Activated naive CD8-positive, alpha-beta T cell (primary cell): ENCODE measurements at regions not wholly inside any gene's neighbourhood (a gene's known extent, or its start where the extent isn't known, plus 50 kb on each side); places are given as distances from the start of the nearest gene placed in this dataset.

ENCODE experiments used
- H3K27ac Mint-ChIP-seq: one replicate; pipeline ENCODE4 v1.8.0; 2021; ENCODE audit warnings: mixed read lengths
- H3K27me3 Mint-ChIP-seq: one replicate; pipeline ENCODE4 v1.8.0; 2021; ENCODE audit warnings: mixed read lengths
- H3K36me3 Mint-ChIP-seq: one replicate; pipeline ENCODE4 v1.8.0; 2021; ENCODE audit warnings: mixed read lengths
- H3K4me1 Mint-ChIP-seq: one replicate; pipeline ENCODE4 v1.8.0; 2021; ENCODE audit warnings: low read depth, mixed read lengths
- H3K4me3 Mint-ChIP-seq: one replicate; pipeline ENCODE4 v1.8.0; 2021; ENCODE audit warnings: mild to moderate bottlenecking, mixed read lengths
- H3K9me3 Mint-ChIP-seq: one replicate; pipeline ENCODE4 v1.8.0; 2021; ENCODE audit warnings: low read depth, mixed read lengths

DNA sequence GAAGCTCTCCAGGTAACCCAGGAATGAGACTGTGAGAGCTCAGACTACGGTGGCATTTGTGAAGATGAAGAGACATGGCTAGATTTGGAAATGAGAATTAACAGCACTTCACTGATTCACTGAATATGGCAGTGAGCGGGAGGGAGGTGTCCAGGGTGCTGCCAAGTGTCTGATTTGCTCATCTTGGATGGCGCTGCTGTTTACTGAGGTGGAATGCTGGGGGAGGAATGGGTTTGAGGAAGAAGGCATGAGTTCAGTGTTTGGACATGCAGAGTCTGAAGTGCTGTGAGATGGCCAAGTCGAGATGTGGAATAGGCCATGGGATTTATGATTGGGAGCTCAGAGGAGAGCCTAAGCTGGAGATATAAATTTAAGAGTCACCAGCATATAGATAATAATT is 437.1 kb upstream of the NPVF start:
- H3K4me1 Mint-ChIP-seq, result no peaks in the 10 kb centered on the region
- no peaks in the 10 kb centered on the region for H3K9me3 Mint-ChIP-seq
- peaks cover 1% of the 10 kb centered on the region for H3K27me3 Mint-ChIP-seq
- no peaks in the 10 kb centered on the region for H3K36me3 Mint-ChIP-seq
- H3K4me3 Mint-ChIP-seq, result no peak overlapping the region
- no peak overlapping the region for H3K27ac Mint-ChIP-seq

DNA sequence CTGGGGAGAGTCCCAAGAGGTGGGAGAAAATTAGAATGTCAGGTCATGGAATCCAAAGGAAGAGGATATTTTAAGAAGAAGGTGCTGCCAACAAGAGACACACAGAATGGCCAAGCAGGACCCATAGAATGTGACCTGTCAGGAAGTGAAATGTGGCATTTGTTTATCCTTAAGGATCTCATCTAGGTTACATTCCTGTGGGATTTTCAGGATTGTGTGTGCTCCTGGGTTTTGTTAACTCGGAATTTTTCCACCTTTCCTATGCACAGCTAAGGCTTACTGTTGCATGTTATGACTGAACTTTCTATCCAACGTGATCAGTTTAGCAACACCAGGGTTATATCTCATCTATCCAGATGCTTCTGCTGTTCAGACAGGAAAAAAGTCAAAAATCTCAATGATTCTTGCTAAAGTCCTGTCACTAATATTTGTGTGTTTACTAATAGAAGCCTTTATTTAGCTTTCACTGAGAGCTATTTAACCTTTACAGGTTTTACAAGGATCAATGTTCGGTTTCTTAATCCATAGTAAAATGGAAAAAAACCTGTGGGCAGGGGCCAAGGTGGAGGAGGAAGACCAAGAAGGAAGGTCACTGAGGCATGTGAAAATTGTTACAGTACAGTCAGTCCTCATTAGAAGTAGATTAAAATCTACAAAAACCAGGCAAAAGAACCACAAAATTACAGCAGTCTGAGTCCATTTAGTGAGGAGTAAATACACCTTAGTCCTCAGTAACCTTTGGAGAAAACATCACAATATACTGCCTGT is 437.8 kb upstream of the NPVF start:
- Mint-ChIP-seq H3K27me3 (peaks cover 1% of the 10 kb centered on the region), H3K4me3 (no peak overlapping the region), H3K36me3 (no peaks in the 10 kb centered on the region), H3K27ac (no peak overlapping the region), H3K9me3 (no peaks in the 10 kb centered on the region), H3K4me1 (no peaks in the 10 kb centered on the region)

DNA sequence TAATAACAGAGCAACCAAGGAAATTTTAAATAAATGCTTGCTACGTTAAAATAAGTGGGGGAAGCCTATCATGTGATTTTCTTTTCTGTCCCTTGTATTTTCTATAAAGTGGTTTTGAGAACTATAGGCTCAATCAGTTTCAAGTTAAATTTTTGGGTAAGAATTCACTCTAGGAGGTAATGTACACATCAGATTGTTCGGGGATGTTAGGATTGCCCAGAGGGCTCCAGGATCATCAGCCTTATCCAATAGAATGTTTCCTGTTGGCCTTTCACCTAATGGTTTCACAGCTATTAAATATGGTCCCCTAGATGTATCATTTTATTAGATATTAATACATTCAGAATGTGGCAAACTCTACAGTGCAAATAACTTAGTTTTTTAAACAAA is 438.4 kb upstream of the NPVF start:
- Mint-ChIP-seq H3K4me1 (no peaks in the 10 kb centered on the region), H3K9me3 (no peaks in the 10 kb centered on the region), H3K36me3 (no peaks in the 10 kb centered on the region), H3K27ac (no peak overlapping the region), H3K27me3 (peaks cover 1% of the 10 kb centered on the region), H3K4me3 (no peak overlapping the region)

DNA sequence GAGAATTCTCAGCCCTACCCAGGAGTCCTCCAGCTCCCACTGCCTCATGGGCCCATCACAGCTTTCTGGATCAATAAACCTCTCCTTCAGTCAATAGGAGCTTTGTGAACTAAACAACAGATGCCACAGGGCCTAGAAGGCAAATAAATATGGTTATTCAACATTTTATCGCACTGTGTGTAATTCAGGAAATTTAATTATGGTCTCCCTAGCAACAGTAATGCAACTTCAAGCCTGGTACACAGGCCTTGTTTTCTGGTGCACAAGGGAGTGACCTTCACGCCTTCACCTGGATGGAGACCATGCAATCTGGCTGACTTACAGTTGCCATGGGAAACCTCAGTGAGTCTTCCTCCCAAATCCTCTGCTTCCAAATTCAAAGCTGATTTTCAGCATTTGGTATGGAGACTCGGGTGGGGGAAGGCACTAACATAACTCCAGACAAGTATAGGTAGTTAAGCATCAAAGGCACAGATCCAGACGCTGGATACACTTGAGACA is 441.0 kb upstream of the NPVF start:
- no peaks in the 10 kb centered on the region for H3K4me1 Mint-ChIP-seq
- H3K27me3 Mint-ChIP-seq, result peaks cover 1% of the 10 kb centered on the region
- no peak overlapping the region for H3K27ac Mint-ChIP-seq

DNA sequence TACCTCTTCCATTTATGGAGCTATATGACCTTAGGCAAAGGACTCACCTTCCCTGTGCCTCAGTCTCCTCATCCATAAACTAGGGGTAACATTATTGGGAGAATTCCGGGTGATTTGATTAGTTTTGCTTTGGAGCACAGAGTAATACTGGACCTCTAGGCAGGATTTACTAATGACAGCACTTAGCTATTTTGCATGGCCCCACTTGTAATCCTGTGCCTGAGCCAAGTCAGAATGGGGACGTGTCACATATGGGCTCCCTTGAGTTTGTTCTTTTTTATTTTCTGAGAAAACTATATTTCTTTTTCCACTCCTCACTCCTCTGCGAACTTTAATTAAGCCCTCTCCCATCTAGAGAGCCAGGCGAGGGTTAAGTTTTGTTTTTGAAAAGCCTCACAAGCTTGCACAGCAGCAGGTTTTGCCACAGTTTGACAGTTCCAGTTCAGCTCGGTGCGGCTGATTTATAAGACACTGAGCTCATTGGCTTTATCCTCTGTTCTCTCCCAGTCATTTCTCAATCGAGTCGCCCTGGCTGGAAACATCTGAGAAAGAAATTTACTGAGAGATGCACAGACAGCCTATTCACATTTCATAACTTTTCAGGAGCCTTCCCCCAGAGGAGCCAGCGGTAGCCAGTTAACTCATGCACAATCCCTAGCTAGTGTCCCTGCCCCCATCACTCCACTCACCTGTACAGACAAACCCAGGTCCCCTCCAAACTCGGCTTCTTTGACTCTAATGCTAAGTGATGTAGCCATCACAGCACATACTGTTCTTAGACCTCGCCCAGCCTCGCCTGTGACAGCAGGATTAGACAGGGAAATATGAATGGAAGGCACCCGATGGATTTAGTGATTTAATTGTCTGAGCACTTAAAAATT is 441.9 kb upstream of the NPVF start:
- Mint-ChIP-seq H3K27me3 (peaks cover 1% of the 10 kb centered on the region), H3K27ac (no peak overlapping the region), H3K9me3 (no peaks in the 10 kb centered on the region), H3K4me1 (no peaks in the 10 kb centered on the region), H3K4me3 (no peak overlapping the region), H3K36me3 (no peaks in the 10 kb centered on the region)

More for the DNA sequence above, 441.0 kb upstream of the NPVF start:
- Mint-ChIP-seq H3K36me3 (no peaks in the 10 kb centered on the region), H3K4me3 (no peak overlapping the region), H3K9me3 (no peaks in the 10 kb centered on the region)

DNA sequence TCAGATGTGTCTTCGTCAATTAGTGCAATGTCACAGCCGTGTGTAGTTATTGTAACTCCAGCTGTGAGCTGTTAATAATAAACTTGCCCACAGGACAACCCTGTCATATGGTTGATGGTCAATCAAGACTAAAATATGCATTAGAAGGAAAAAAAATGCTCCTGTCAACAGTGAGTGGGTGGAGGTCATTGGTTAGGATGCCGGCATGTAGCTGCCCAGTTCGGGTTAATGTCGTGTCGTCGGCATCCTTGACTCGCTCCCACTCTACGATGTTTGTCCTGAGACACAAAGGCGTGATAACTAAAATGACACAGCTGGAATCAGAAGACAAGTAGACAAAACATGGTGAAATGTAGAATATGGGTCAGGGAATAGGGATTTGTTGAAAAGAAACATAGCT is 442.8 kb upstream of the NPVF start:
- H3K27ac Mint-ChIP-seq, result no peak overlapping the region
- no peak overlapping the region for H3K4me3 Mint-ChIP-seq
- H3K9me3 Mint-ChIP-seq, result no peaks in the 10 kb centered on the region
- no peaks in the 10 kb centered on the region for H3K4me1 Mint-ChIP-seq
- H3K36me3 Mint-ChIP-seq, result no peaks in the 10 kb centered on the region
- H3K27me3 Mint-ChIP-seq, result no peaks in the 10 kb centered on the region

DNA sequence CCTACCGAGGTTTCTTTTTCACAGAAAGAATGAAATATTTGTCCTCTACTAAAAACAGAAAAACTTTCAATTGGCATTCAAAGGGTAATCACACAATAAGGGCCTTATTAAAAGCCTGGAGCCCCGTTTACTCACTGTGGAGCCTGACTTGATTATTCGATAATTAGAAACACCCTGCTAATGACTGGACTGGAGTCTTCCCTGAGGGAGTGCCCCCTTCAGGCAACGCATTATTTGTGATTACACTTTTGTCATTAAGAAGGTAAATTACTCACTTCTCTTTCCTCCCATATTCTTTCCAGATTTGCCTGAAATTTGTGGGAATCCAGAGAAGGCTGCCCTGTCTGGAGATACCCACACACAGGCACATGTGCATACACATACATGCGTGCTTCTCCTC is 444.2 kb upstream of the NPVF start:
- H3K27ac Mint-ChIP-seq, result no peak overlapping the region

DNA sequence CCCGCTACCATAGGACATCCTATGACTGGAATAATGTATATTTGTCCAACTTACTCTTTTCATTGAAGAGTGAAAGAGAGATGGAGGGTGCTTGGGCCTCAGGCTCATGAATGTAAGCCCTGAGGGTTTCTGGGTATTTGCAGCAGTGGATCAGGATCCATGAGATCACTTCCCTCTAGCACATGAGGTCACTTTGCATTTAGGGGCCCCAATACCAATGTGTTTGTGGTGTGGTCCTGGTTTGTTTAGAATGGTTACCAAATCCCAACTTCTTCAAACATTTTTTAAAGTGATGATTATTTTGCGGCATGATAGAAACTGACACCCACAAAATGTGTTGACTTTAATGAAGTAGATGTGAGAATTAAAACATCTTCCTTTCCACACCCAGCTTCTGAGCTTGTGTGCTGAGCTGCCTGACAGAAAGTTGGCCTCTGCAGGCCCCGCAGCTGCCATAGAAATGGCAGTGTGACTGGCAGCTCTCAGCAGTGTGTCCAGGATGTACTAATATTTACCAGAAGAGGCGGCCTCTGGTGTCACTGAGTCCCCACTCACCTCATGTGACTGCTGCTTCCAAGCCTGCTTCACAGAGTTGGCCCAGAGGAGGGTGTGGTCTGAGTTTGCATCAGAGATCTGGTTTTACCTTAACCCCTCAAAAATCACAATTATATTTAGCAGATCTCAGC is 447.6 kb upstream of the NPVF start:
- Mint-ChIP-seq H3K4me3 (no peak overlapping the region), H3K27ac (no peak overlapping the region), H3K4me1 (no peaks in the 10 kb centered on the region)

More for the DNA sequence above, 444.2 kb upstream of the NPVF start:
- no peak overlapping the region for H3K4me3 Mint-ChIP-seq
- no peaks in the 10 kb centered on the region for H3K36me3 Mint-ChIP-seq
- no peaks in the 10 kb centered on the region for H3K4me1 Mint-ChIP-seq
- no peaks in the 10 kb centered on the region for H3K9me3 Mint-ChIP-seq
- H3K27me3 Mint-ChIP-seq, result no peaks in the 10 kb centered on the region

DNA sequence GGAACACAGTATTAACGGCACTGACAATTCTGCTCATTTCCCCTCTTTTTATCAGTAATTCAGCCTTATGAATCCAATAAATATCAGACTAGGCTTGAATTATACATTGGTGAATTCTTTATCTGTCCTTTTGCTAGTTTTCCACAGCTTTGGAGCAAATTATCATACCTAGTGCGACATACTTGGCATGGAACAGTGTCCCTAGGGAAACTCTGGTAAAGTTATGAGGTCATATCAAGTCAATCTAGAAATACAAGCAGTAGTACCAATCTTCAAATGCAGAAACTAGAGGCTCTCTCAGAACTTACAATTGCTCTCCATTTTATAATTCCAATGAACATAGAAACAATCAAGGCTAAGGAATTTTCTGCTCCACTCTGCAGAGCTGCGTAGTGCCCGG is 449.3 kb upstream of the NPVF start:
- no peak overlapping the region for H3K4me3 Mint-ChIP-seq
- H3K27ac Mint-ChIP-seq, result no peak overlapping the region
- no peaks in the 10 kb centered on the region for H3K9me3 Mint-ChIP-seq
- H3K36me3 Mint-ChIP-seq, result no peaks in the 10 kb centered on the region
- no peaks in the 10 kb centered on the region for H3K4me1 Mint-ChIP-seq
- no peaks in the 10 kb centered on the region for H3K27me3 Mint-ChIP-seq

More for the DNA sequence above, 447.6 kb upstream of the NPVF start:
- Mint-ChIP-seq H3K9me3 (no peaks in the 10 kb centered on the region), H3K36me3 (no peaks in the 10 kb centered on the region), H3K27me3 (no peaks in the 10 kb centered on the region)

DNA sequence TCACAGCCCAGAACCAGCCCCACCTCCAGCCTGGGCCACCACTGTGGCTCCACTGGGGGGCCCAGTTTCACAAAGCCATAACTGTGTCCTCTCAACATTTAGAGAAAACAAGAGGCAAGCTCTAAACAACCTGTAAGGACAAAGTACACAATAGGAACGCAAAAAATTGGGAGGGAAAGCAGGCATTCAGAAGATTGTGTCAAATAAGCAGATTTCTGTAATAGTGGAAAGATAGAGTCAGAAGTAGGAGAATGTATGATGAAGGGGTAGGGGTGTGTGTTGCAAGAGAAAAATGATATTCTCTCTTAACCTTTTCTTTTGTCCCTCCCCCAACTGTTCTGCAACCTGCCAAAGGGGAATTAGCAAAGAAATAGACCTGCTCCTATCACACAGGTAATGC is 449.9 kb upstream of the NPVF start:
- Mint-ChIP-seq H3K27ac (no peak overlapping the region), H3K36me3 (no peaks in the 10 kb centered on the region), H3K4me1 (no peaks in the 10 kb centered on the region), H3K9me3 (no peaks in the 10 kb centered on the region), H3K27me3 (no peaks in the 10 kb centered on the region), H3K4me3 (no peak overlapping the region)

DNA sequence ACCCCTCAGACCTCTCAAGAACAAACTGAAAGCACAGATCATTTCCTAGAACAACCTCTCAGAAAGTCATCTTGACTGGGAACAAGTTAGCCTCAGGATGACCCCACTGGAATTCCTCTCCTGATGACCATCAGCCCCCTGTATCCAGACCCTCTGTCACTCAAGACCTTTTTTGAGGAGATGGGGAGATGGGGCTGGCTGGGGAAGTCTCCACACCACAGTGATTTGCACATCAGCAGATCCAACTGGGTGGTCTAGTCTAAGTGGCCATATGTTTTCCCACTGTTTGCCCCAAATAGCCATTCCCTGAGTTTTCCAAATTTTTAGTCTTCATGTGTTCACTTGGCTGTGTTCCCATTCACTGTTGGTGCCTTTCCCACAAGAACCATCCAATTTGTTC is 452.4 kb upstream of the NPVF start:
- Mint-ChIP-seq H3K4me1 (peaks cover 3% of the 10 kb centered on the region), H3K4me3 (no peak overlapping the region)

DNA sequence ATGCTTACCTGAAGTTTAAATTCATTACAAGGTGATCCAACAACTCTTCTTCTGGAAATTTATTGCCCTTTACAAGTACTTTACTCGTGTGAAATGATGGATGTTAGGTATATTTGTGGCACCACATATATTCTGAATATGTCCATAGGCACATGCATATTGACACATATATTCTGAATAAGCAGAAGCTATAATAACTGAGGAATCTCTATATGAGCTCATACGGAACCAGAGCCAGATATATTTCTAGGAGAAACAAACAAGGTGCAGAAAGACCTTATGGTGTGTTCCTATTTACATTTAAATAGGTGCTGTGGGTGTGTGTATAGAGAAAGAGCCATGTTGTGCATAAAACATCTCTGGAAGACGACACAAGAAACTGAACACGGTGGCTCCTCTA is 456.1 kb upstream of the NPVF start:
- Mint-ChIP-seq H3K4me1 (peaks cover 3% of the 10 kb centered on the region), H3K27ac (no peak overlapping the region), H3K9me3 (no peaks in the 10 kb centered on the region), H3K27me3 (no peaks in the 10 kb centered on the region), H3K4me3 (no peak overlapping the region), H3K36me3 (no peaks in the 10 kb centered on the region)

More for the DNA sequence above, 452.4 kb upstream of the NPVF start:
- no peaks in the 10 kb centered on the region for H3K27me3 Mint-ChIP-seq
- H3K27ac Mint-ChIP-seq, result no peak overlapping the region
- no peaks in the 10 kb centered on the region for H3K9me3 Mint-ChIP-seq
- no peaks in the 10 kb centered on the region for H3K36me3 Mint-ChIP-seq

DNA sequence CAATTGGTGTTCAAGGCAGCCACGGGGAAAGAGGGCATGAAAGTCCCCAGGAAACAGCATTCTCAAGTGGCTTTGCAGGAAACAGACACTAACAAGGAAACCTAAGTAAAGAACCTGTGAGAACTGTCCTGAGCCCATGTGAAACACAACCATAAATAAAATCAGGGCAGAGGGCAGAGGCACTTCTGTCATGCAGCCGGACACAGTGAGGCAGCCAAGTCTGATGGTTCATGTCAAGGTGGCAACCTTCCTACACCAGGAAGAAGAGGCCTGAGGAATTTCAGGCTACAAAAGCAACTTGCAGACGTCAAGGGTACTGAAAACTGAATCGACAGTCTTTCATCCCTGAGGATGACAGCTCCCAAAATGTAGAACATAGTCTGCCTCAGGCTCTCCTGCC is 458.2 kb upstream of the NPVF start:
- Mint-ChIP-seq H3K27ac (no peak overlapping the region), H3K9me3 (no peaks in the 10 kb centered on the region), H3K4me3 (no peak overlapping the region), H3K4me1 (peaks cover 3% of the 10 kb centered on the region), H3K36me3 (no peaks in the 10 kb centered on the region), H3K27me3 (no peaks in the 10 kb centered on the region)

DNA sequence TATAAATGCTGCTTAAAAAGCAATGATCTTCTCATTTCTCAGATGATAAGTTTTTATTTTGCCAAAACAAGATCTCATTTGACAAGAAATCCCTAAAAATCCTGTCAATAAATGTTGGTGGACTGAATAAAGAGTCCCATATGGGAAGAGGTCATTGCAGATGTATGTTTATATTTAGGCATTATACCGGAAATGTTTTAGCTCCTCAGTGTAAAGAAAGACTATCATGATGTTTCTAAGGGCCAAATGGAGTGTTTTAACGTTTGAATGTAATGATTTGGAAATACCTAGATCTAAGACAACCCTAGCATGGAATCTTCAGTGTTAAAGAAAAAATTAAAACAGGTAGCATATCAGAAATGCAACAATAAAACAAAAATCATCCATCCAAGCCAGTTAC is 457.8 kb upstream of the NFE2L3 start:
- H3K27me3 Mint-ChIP-seq, result peaks cover 3% of the 10 kb centered on the region
- peaks cover 2% of the 10 kb centered on the region for H3K36me3 Mint-ChIP-seq
- H3K9me3 Mint-ChIP-seq, result no peaks in the 10 kb centered on the region
- H3K4me3 Mint-ChIP-seq, result no peak overlapping the region
- H3K4me1 Mint-ChIP-seq, result no peaks in the 10 kb centered on the region
- H3K27ac Mint-ChIP-seq, result no peak overlapping the region

DNA sequence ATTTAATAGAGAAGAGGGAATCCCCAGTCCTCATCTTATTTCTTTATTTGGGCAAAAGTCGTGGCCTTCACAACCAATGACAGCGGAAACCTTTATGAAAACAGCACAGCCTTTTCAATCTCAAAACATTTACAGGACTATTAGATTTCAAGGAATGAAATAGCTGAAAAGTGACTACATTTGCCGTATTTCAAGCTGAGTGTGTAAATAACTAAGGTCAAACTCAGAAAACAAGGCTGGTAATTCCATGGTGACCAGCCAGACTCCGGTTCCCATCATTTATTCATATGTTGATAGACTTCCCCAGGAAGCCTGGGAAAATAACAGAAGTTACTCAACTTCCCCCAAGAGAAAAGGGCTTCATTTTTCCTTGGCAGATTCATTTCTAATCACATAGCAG is 457.3 kb upstream of the NFE2L3 start:
- H3K9me3 Mint-ChIP-seq, result no peaks in the 10 kb centered on the region
- H3K4me1 Mint-ChIP-seq, result no peaks in the 10 kb centered on the region
- no peak overlapping the region for H3K4me3 Mint-ChIP-seq
- peaks cover 3% of the 10 kb centered on the region for H3K27me3 Mint-ChIP-seq
- no peak overlapping the region for H3K27ac Mint-ChIP-seq
- H3K36me3 Mint-ChIP-seq, result peaks cover 2% of the 10 kb centered on the region
